Activated CD4-positive, alpha-beta T cell treated with anti-CD3 and anti-CD28 coated beads for 4 hours (primary cell): ENCODE measurements at regions not wholly inside any gene's neighbourhood (a gene's known extent, or its start where the extent isn't known, plus 50 kb on each side); places are given as distances from the start of the nearest gene placed in this dataset.

Source experiments
- DNase-seq, 2 donors: peaks; one replicate each; pipeline ENCODE4 v3.0.0-alpha.2; 2020

DNA sequence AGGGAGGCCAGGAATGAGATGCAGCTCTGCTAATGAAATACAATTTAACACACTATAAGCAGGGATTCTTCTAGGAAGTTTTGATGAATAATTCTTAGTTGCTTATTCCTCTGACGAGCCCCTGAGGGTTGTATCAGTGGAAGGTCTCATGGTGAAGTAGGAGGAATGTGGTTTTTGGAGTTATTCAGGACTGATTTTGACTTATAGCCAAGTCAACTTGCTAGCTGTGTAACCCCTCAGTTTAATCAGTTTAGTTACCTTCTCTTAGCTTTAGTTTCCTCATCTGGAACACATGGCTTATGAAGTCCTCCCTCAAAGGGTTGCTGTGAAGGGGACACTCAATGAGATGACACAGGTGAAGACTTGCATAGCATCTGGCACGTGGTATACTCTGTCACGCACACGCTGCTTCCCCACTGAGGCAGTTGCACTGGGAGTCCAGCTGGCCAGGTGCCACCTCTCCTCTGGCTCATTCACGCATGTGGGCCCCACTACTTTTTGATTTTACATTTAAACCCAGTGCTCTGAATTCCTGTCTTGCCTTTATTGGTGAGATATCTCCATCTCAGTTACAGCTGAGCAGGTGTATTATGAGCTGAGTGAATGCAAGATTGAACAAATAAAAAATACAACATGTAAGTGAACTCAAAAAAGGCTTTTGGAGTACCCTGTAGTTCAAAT is 415.0 kb downstream of the ARHGEF28 start:
- no peak for DNase-seq

DNA sequence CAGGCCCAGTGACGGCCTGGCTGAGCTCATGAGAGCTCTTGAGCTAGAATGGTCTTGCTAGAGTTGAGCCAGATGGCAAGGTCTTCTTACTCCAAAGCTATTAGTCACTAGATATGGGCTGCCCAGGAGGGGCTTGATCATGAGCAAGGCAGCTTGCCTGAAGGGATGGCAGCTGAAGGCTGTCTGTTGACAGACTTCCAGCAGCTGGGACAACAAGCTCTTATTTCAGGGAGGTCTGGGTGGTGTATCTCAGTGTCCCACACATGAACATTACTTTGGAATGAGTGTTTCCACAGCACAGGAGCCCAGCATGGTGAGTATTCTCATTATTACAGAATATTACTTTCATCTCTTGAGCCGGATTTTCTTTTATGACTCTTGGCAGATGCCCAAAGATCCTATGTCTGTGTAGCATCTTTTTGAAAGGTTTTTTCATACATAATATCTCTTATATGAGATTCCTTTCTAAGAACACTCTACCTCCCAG is 414.1 kb downstream of the ARHGEF28 start:
- no peak for DNase-seq

DNA sequence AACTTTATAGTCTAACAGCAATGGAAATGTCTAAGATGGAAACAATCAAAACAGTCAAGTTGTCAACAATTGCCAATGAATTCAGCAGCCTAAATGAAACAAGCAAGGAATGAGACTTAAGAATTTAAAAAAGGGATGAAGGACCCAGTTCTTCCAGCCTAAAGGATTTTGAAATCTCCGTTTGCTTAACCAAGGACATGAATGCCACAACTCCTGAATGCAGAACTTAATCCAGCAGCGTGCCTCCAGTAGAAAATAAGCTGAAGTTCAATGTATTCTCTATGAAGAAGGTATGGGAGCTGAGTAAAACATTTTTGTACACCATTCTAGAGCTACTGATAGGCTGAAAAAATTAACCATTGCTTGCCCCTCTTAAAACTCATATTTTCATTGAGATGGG is 411.3 kb downstream of the ARHGEF28 start:
- DNase-seq = no peak

DNA sequence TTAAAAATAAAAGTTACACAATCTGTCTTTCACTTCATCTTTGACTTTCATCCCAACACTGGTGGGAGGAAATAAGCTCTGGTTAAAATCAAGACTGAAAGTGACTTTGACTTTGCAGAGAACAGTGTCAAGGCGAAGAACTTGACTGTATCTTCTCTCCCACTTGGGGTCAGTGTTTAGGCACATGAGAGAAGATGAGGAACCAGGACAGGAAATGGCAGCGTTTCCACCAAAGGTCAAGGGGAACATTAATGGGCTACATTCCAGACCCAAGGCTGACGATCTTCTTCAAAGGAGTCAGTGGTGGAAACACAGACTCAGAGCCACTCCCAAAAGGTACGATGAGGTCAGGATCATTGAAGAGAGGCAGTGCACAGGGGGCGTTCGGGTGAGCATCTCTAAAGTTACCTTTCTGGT is 409.5 kb downstream of the ARHGEF28 start:
- no peak for DNase-seq

DNA sequence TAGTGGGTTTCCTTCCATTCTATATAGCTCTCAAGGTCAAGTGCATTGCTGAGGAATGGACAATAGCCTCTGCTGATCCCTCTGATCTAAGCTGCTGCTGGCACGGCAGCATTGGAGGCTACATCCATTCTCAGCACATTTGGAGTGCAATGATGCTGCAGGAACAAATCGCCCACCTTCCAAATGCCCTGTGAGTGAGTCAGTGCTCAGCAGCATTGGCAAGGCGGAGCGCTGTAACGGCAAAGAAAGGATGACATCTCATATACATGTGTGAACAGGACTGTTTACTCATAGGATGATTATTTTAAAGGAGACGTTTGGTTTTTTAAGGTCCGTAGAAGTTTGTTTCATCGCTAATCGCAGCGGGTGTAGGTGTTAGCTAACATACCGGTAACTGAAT is 408.7 kb downstream of the ARHGEF28 start:
- DNase-seq = no peak

DNA sequence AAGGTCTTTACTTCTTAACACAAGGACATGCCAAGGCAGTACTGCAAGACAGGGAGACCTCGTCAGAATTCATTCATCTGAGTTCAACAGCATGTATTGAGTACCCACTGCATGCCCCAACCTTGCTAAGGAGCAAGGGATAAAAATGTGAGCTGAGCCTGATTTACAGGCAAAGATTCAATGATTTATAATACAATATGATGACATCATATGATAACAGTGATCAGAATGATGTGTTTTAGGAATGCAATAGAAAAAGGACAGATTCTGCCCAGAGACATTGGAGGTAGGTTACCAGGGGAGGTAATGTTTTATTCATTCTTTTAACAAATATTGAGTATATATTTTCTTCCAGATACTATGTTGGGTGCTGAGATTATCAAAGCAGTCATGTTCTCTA is 406.6 kb downstream of the ARHGEF28 start:
- no peak for DNase-seq

DNA sequence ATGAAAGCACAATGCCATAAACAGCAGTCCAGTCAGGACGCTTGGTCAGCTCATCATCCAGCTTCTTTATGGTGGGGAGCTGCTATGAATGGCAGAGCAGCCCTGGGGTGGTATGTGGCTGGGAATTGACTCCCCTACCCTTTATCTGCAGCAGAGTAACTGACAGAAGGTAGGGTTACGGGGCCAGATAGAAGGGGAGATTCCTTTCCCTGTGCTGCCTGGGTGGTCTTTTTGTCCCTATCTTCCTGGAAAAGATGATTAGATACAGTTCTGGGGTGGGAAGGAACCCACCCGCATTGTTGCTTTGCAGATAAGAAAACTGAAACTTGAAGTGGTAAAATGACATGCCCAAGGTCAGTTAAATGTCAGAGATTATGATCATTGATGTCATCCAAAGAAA is 405.5 kb downstream of the ARHGEF28 start:
- DNase-seq = no peak

DNA sequence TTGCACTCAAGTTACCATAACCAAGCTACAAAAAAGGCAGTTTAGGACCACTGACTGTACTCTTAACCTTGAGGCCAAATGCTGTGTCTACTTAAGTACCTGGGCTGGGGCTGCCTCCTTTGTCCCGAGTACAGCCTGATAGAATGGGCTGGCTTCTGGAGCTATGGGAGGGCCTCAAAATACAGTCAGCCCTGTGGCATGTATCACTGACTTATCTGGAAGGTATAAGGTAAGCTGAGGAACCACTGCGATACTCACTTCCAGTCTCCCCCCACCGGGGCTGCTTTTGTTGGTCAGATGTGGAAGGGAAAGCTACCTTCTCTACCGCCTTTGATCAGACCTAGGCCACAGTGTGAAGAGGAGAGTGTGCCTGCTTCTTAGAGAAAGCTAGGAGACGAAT is 404.8 kb downstream of the ARHGEF28 start:
- no peak for DNase-seq

DNA sequence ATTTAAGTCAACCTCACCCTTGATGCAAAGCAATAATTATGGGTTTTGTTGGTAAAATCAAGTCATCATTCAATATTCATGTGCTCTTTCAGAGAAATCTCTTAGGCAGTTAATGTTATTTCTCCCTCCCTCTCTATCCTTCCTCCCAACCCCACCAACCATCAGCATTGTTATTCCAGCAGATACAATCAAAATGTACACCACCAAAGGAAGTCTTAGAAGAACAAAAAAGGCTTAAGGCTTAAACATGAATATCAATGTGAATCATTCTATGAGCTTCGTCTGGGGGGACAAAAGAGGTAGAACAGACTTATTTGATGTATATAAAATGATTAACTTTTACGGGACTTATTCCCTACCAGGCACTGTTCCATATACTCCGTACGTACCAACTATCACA is 404.4 kb downstream of the ARHGEF28 start:
- DNase-seq = no peak

DNA sequence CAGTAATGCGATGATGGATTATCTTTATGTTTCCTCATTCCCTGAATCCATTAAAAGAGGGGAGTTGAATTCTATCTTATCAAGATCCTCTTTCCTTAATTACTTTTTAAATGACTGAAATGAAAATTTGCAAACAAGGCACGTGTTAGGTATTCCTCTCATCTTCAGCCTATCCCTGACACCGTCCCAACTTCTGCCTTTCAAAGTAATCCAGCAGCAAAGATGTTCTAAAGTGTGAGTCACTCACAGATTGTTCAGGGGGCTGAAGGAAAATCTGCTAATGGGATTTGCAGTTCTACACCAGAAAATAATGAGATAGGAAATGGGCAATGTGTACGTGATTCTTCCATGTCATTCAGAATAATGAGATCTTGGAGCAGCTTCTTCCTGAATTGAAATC is 403.0 kb downstream of the ARHGEF28 start:
- no peak for DNase-seq

DNA sequence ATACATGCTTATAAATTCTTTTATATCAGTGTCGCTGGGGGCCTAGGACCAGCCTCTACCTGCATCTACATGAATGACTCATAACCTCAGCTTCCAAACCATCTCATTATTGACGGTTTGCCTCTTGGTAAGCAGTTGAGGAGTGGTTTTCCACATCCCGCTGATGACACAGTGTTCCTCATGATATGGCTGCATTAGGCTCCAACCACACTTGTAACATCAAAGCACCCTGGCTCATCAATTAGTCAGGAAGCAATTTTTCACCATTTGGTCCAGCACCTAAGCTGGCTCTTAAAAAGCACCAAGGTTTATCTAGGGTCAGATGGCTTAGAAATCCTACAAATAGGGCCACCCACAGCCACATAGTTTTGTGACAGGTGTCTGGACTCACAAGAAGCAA is 402.4 kb downstream of the ARHGEF28 start:
- no peak for DNase-seq

DNA sequence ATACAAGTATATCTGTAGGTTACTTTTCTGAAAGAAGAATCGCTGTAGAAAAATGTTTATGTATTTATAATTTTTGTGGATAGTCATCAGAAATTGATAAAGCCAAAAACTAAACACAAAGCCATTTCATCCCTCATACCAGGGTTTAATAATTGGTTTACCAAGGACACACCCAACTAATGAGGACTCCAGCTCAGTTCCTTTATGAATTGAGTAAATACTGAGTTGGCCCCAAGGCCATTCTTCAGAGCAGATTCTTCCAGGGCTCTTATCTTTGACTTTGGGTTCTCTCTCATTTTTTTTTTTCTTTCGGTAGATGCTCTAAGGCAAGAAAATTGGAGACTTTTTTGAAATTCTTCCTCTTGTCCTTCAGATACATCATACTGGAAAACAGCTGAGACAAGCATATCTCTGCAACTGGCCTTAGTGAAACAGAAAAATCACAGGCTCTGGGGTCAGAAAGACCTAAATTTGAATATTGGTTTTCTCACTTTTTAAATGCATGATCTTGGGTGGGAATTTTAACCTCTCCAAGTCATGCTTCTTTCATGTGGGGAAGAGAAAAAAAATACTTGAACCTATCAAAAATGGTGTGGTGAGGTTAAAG is 401.8 kb downstream of the ARHGEF28 start:
- DNase-seq = no peak

DNA sequence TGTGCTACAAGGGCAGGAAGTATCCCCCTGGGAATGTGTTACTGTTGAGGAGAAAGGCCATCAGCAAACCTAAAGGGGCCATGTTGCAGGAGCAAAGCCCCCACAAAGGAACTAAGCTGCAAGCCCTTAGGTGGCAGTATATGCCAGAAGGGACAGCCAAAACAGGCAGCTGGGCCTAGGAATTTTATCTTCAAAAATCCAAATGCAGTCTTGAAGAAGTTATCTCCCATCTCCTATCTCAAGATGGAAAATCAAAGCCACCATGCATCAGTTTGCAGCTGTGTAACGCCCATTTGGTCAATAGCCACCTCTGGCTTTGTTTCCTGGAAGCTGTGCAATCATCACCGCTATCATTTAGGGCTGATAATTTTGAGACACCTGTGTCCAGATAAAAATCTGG is 400.3 kb downstream of the ARHGEF28 start:
- no peak for DNase-seq

DNA sequence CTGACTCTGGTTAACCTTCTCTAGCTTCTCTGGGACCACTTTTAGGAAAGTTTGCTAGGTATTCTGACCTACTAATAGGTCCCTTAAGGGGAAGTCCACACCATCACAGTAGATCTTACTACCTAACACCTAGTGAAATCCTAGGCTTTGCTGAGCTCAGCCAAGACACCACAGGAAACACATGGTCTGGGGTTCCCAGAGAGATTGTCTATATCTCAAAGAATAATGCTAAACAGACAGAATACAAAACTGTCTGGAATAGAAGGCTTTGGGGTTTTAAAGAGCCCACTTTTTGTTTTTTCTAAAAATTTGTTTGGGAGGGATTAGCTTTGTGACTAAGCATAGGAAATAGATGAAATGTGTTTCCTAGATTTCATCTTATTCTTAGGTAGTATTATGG is 395.1 kb downstream of the ARHGEF28 start:
- no peak for DNase-seq

DNA sequence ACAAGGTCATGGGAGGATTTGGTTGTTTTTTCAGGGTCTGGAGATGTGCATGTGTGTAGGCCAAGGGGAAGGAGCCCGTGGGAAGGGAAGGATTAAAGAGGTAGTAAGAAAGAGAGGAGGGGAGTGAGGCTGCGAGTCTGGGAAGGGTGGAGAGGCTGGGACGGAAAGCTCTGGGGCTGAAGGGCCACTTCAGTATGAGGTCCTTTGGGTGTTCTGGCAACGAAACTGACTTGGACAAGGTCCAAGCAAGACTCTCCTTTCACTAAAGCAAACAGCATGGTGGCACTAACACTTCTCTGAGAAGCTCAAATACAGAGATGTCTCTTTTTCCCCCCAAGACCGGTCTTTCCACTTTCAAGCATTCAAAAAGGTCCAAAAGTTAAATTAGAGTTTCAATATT is 394.5 kb downstream of the ARHGEF28 start:
- no peak for DNase-seq

DNA sequence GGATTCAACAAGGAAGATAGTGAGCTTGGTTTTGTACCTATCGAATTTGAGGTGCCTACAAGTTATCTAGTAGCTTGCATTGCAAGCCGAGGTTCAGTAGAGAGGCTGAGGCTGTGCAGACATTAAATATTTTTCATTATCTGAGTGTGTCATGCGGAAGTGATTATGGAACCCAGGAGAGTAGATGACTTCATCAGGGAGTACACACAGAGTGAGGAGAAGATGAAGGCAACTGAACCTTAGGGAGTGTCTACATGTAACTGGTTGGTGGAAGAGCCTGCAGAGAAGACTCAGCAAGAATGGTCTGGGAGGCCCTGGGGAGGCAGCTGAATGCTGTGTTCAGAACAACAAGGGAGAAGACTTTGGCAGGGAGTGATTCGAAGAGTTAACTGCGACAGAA is 393.9 kb downstream of the ARHGEF28 start:
- DNase-seq = no peak

DNA sequence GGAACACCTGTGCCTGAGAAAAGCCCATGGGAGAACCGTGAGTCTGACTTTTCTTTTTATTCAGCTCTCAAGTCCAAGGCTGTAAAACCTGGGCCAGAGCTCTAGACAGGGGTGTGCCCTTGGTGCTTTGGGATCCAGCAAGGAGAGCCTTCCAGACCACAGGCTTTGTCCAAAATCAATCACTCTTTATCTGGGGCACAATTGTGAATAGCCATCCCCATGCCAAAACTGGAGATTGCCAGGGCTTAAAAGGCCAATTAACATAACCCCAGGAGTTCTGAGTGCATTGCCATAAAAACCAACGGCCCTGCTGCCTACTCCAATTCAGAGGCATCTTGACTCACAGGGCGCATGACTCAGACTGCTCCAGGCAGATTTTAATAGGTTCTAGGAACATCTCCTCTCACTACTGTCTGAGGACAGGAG is 391.8 kb downstream of the ARHGEF28 start:
- no peak for DNase-seq

DNA sequence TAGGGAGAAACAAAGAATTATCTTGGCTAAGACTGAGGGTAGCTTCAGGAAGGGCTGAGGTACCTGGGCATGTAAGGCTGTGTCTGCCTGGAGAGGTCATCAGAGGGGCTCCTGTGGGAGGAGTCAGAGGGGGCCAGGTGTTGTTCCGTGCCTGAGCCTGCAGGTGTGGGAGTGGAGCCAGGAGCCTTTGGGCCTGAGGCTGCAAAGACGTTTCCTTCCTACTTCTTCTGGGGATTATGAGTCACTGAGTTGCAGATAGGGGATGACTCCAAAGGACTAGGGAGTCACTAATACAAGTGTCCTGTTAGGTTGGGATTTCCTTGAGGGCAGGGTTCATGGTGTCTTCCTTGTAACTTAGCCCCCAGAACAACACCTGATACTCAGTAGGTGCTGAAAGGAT is 391.1 kb downstream of the ARHGEF28 start:
- DNase-seq = no peak

DNA sequence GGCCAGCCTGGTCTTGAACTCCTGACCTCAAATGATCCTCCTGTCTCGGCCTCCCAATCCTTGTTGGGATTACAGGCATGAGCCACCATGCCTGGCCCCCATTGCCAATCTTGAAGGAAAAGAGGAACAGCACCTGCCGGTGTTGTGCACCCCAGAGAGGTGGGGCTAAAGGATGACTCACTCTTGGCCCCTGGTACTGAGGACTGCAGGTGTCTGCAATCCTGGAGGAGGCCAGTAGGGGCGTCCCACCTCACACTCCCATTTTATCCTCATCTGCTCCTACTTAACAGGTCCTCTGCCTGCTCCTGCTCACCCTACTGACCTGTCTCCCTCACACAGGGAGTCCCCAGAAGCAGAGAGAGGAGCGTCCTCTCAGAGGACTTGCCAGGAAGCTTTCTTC is 390.4 kb downstream of the ARHGEF28 start:
- DNase-seq = no peak

DNA sequence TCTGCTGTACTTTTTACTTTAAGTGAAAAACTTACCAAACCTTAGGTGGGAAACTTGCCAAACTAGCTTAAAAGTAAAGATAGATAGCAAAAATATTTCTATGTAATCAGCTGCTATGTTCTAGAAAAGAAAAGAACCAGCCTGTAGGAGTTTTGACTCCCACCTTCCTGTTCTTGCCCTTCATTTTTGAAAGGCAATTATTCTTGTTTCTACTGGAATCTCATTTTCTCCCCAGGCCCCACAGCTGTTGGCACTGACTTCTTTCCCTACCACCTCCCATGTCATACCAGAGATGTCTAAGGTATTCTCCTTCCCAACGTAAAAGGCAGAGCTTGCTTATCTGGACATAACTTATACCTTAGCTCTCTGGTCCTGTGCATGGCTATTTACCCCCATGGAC is 389.7 kb downstream of the ARHGEF28 start:
- no peak for DNase-seq

DNA sequence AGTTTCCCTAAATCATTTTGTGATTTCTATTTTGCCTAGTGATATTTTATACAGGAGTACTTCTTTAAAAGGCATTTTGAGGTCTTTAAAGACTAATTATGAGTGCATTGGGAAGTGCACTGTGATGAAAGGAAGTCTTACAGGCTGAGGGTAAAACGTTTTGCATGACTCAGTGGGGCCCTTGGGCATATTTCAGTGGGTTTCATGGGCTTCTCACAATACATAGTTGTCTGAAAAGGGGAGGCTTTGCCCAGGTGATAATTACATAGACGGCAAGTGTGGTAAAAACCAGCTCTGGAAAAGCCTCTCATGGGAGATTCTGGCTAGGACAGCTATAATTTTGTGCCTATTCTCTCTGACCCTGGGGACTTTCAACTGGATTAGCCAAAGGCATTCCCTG is 387.2 kb downstream of the ARHGEF28 start:
- DNase-seq = no peak

DNA sequence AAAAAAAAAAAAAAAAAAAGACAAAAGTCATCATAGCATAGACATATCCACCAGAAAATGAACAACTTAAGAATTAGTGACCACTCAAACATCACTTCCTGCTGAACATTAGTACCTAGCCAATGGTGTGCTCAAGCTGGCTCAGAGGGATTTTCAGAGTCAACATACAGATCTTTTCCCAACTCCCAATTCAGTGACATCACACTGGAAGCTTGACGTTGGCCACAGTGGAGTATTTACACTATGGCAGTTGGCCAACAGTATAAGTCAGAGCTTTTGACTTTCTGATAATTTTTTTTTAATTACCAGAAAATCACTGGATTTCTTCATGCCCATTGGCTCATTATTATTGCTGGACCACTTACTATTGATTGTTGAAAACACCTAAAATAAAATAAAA is 383.5 kb downstream of the ARHGEF28 start:
- DNase-seq = no peak

DNA sequence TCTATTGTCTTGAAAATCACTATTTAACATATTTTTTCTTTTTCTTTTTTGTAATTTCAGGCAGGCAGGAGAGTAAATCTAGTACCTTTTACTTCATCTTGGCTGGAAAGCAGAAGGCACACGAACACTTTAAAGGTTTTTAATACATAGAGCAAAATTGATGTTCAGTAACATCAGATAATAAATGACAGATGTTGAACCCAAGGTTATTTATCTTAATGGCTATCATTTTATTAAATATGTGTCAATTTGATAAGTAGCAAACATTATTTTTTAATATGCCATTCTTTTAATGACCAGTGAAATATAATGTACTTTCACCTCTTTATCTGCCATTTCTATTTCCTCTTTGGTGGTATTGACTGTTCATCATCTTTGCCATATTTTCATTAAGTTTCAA is 381.2 kb downstream of the ARHGEF28 start:
- no peak for DNase-seq

DNA sequence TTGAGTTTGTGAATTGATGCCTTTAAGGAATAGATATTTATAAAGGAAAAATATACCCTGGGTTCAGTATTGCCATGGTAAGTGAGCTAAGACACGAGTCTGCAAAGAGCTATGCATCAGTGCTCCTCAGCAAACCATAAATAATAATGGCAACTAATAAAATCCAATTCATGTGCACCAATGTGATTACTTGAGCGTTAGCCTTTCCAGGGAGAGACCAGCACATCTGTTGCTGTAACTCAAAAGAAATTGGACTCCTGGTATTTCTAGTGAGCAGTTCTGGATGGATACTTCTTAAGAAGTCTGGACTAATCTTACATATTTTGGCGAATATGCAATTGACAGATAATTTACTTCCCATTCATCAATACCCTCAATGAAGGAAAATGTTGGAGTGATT is 373.3 kb downstream of the ARHGEF28 start:
- DNase-seq = no peak

DNA sequence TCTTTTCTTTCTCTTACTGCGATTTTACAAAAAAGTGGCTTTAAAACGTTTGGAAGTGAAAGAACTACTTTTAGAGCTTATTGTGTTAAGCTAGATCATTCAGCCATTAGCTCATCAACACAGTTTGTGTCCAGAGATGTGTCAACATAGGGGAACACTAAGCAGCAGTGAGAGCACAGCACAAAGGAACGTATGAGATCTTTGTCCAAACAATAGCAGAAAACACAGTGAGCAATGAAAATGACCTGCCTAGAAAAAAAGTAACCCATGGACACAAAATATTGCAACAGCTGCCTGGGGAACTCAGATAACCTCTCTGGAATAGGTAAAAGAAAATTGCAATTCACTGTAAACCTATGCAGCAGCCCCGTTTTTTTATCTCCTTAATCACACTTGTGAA is 372.5 kb downstream of the ARHGEF28 start:
- no peak for DNase-seq
